ENCODE measurements at regions not wholly inside any gene's neighbourhood (a gene's known extent, or its start where the extent isn't known, plus 50 kb on each side); places are given as distances from the start of the nearest gene placed in this dataset.
A peak's percentile ranks its signal among the peaks of the same experiment; 100 is the strongest.

DNA sequence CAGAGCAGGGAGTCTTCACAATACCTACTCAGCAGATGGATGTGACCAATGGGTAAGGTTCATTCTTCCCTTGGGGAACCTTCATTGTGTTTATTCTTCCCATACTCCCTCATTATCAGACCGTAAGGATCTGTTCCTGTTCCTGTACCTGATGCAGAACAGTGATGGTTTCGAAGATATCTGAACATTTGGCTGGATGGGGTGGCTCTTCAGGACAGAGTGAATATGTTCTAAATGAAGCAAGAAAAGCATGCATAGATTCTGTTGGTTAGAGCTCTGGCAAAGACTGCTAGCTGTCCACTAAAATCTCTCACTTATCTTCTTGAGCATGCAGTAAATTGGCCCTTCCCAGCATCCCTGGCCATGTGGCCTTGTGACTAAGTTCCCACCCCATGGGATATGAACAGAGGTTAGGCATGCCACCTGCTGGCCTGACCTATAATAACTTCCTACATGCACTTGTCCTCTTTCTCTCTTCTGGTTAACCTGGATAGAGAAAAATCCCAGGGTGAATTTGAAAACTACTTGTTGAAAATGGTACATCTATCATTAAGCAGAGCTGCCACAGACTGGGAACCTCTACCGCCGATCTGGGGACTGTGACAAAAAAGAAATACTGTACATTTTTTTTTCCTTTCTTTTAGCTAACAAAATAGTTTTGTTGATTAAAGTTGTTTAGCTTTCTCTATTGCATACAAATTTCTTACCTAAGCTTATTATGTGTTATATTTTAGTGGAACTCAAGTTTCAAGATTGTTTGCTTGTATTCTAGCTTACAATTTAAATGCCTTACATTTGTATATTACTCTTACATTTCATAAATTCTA lies 60.0 kb upstream of the BANK1 start:
- Histone ChIP-seq H3K27ac (no peak overlapping the region), H3K36me3 (no peaks in the 10 kb centered on the region), H3K4me3 (replicated peaks in 1 of 3) (no peak overlapping the region), H3K4me1 (no peaks in the 10 kb centered on the region), H3K9me3 (no peaks in the 10 kb centered on the region), H3K27me3 (no peaks in the 10 kb centered on the region)
- 48 to 58% methylated on average over 4 of the region's 4 CpGs for WGBS, 2 donors
- peak; percentile 70 to 75 for DNase-seq
- intact Hi-C loops (cut with DNase I): loop anchor here (5.0 kb wide), 1 partner anchor 563 kb away; no protein-coding TSS in a partner anchor
- no peak for TF ChIP-seq POLR2A (IDR thresholded peaks at IDR 0.05)
- TF ChIP-seq, protein P1, sequence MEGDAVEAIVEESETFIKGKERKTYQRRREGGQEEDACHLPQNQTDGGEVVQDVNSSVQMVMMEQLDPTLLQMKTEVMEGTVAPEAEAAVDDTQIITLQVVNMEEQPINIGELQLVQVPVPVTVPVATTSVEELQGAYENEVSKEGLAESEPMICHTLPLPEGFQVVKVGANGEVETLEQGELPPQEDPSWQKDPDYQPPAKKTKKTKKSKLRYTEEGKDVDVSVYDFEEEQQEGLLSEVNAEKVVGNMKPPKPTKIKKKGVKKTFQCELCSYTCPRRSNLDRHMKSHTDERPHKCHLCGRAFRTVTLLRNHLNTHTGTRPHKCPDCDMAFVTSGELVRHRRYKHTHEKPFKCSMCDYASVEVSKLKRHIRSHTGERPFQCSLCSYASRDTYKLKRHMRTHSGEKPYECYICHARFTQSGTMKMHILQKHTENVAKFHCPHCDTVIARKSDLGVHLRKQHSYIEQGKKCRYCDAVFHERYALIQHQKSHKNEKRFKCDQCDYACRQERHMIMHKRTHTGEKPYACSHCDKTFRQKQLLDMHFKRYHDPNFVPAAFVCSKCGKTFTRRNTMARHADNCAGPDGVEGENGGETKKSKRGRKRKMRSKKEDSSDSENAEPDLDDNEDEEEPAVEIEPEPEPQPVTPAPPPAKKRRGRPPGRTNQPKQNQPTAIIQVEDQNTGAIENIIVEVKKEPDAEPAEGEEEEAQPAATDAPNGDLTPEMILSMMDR (IDR thresholded peaks at IDR 0.05): peak; percentile 40 to 72 (median 62)

DNA sequence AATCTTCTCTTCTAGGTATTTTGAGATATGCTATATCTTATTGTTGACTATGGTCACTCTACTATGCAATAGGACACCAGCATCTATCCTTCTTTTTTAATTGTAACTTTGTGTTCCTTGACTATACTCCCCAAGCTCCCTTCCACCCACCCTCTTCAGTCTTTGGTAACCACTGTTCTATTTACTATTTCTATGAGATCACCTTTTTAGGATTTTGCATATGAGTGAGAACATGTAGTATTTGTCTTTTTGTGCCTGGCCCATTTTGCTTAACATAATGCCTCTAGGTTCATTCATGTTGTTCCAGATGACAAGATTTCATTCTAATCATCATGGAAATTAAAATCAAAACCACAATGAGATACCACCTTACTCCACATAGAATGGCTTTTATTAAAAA lies 63.3 kb upstream of the BANK1 start:
- H3K4me1 ChIP-seq: no peaks in the 10 kb centered on the region
- H3K9me3 ChIP-seq: no peaks in the 10 kb centered on the region
- no peaks in the 10 kb centered on the region for H3K27me3 ChIP-seq
- TF ChIP-seq, protein P1 (IDR thresholded peaks at IDR 0.05): no peak
- TF ChIP-seq POLR2A (IDR thresholded peaks at IDR 0.05): no peak
- intact Hi-C loops (cut with DNase I): no loop called here
- no peaks in the 10 kb centered on the region for H3K36me3 ChIP-seq
- no peak overlapping the region for H3K27ac ChIP-seq
- no peak overlapping the region for H3K4me3 ChIP-seq (replicated peaks in 1 of 3)
- no peak for DNase-seq

DNA sequence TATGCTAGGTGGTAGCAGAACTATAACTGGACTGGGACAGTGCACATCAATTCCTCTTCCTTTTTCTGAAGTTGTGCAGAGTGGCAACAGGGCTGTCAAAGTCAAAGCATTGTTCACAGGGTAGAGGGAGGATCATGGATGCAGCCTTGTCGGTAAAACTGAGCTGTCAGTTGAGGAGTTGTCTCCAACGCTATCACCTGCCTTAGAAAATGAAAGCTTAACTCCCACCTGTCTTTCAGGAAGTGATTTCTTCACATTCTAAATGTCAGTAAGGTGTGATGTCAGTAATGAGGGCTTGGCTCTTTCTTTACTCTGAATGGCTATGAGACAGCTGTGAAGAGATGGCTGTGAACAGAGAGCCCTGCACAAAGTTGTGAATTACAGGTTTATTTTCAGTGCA lies 66.4 kb upstream of the BANK1 start:
- H3K4me1 ChIP-seq: no peaks in the 10 kb centered on the region
- H3K4me3 ChIP-seq (replicated peaks in 1 of 3): no peak overlapping the region
- TF ChIP-seq, protein P1 (IDR thresholded peaks at IDR 0.05): no peak
- TF ChIP-seq POLR2A (IDR thresholded peaks at IDR 0.05): no peak
- DNase-seq: no peak
- no peaks in the 10 kb centered on the region for H3K27me3 ChIP-seq
- no peaks in the 10 kb centered on the region for H3K9me3 ChIP-seq
- 79 to 95% methylated on average over 2 of the region's 2 CpGs for WGBS, 2 donors
- no peak overlapping the region for H3K27ac ChIP-seq
- intact Hi-C loops (cut with DNase I): no loop called here
- H3K36me3 ChIP-seq: no peaks in the 10 kb centered on the region

DNA sequence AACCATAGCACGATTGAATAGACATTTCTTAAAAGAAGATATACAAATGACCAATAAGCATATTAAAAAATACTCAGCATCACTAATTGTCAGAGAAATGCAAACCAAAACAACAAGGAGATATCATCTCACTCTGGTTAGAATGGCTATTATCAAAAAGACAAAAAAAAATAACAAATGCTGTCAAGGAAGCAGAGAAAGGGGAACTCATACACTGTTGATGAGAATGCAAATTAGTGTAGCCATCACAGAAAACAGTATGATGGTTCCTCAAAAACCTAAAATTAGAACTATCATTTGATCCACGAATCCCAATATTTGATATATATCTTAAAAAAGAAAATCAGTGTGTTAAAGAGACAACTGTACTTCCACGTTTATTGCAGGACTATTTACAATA lies 71.7 kb upstream of the BANK1 start:
- H3K9me3 ChIP-seq: no peaks in the 10 kb centered on the region
- H3K27me3 ChIP-seq: no peaks in the 10 kb centered on the region
- TF ChIP-seq, protein P1 (IDR thresholded peaks at IDR 0.05): no peak
- no peak for TF ChIP-seq POLR2A (IDR thresholded peaks at IDR 0.05)
- no peak overlapping the region for H3K27ac ChIP-seq
- 75 to 76% methylated on average over 3 of the region's 3 CpGs for WGBS, 2 donors
- intact Hi-C loops (cut with DNase I): no loop called here
- H3K4me3 ChIP-seq (replicated peaks in 1 of 3): no peak overlapping the region
- H3K36me3 ChIP-seq: no peaks in the 10 kb centered on the region
- no peaks in the 10 kb centered on the region for H3K4me1 ChIP-seq
- no peak for DNase-seq

DNA sequence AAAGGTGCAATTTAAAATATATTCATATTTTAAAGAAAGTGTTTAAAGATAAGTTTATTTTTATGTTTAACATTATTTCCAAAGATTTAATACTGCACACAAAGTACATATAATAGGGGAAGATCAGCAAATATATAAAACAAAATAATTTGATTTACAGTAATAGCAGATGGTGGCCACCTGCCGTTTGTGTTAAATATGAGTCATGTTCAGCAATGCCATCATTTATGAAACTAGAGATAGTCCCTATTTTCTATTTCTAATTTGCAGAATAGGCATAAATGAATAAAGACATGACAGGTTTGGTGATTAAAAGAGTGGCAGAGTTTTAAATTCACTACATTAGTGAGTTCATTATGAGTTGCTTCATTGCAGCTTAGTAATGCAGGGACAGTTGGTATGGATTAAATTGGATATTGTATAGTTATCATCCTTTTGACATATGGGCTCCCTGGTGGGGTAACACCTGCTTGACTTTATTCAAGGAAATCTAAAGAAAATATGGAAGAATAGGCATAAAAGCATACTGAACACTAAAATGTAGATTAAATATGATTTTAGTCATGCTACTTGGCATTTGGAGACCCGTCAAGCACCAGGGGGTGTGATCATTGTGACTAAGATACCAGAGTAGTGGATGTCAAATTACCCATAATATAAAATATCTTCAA lies 78.8 kb upstream of the BANK1 start:
- Histone ChIP-seq H3K27me3 (no peaks in the 10 kb centered on the region), H3K9me3 (no peaks in the 10 kb centered on the region), H3K27ac (no peak overlapping the region), H3K36me3 (no peaks in the 10 kb centered on the region), H3K4me3 (replicated peaks in 1 of 3) (no peak overlapping the region), H3K4me1 (no peaks in the 10 kb centered on the region)
- WGBS, 2 donors: 89 to 94% methylated on average over 2 of the region's 2 CpGs
- no peak for DNase-seq
- TF ChIP-seq, protein P1 (IDR thresholded peaks at IDR 0.05): no peak
- TF ChIP-seq POLR2A (IDR thresholded peaks at IDR 0.05): no peak
- intact Hi-C loops (cut with DNase I): no loop called here
